ENCODE measurements at regions not wholly inside any gene's neighbourhood (a gene's known extent, or its start where the extent isn't known, plus 50 kb on each side); places are given as distances from the start of the nearest gene placed in this dataset.

DNA sequence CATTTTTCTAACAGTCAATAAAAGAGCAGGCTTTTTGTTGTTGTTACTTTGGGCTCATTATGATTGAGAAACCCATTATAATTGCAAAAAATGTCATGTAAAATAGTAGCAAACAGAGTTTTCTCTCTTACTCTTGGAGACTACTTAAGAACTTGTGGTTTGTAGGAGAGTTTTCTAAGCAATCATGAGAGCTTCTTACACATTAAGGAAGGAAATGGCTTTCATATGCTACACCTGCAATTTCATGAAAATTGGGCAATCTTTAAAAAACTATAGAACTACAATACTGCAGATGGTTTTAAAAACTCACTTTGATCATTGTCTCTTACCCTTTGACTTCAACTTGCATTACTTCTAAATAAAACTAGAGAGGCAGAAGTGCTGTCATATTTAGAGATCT, 701.8 kb downstream of the ZPLD1 start:
- TF ChIP-seq RAD21 (conservative IDR thresholded peaks at IDR 0.05 in 1 of 2, IDR thresholded peaks at IDR 0.05 in 1 of 2): no peak
- no peak for TF ChIP-seq TP53 (CRISPR knock-in tag; IDR thresholded peaks at IDR 0.05)
- TF ChIP-seq, protein P1, sequence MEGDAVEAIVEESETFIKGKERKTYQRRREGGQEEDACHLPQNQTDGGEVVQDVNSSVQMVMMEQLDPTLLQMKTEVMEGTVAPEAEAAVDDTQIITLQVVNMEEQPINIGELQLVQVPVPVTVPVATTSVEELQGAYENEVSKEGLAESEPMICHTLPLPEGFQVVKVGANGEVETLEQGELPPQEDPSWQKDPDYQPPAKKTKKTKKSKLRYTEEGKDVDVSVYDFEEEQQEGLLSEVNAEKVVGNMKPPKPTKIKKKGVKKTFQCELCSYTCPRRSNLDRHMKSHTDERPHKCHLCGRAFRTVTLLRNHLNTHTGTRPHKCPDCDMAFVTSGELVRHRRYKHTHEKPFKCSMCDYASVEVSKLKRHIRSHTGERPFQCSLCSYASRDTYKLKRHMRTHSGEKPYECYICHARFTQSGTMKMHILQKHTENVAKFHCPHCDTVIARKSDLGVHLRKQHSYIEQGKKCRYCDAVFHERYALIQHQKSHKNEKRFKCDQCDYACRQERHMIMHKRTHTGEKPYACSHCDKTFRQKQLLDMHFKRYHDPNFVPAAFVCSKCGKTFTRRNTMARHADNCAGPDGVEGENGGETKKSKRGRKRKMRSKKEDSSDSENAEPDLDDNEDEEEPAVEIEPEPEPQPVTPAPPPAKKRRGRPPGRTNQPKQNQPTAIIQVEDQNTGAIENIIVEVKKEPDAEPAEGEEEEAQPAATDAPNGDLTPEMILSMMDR (IDR thresholded peaks at IDR 0.05): no peak
- TF ChIP-seq PHF8 (IDR thresholded peaks at IDR 0.05; ENCODE audit: borderline replicate concordance, low read depth): no peak
- TF ChIP-seq SMC3 (IDR thresholded peaks at IDR 0.05): no peak
- no peak for TF ChIP-seq POLR2A (IDR thresholded peaks at IDR 0.05; ENCODE audit: low read length)

All from A549 (cell line).